ENCODE measurements at regions not wholly inside any gene's neighbourhood (a gene's known extent, or its start where the extent isn't known, plus 50 kb on each side); places are given as distances from the start of the nearest gene placed in this dataset.

DNA sequence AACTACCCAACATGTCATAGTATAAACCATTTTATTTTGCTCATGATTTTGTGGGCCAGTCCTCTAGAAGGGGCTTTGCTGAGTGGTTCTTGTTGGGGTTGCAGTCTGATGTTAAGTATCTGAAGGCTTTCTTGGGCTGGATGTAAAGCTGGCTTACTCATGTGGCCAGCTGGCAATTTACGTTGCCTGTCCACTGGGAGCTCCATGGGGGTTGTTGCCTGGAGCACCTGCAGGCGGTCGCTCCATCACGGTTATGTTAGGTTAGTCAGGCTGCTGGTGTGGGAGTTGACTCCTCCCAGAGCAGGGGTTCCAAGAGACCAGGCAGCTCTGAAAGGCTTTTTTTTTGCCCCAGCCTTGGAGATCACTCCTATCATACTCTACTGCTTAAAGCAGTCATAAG lies 98.1 kb downstream of the NR1D2 start:
- TF ChIP-seq, protein P1, sequence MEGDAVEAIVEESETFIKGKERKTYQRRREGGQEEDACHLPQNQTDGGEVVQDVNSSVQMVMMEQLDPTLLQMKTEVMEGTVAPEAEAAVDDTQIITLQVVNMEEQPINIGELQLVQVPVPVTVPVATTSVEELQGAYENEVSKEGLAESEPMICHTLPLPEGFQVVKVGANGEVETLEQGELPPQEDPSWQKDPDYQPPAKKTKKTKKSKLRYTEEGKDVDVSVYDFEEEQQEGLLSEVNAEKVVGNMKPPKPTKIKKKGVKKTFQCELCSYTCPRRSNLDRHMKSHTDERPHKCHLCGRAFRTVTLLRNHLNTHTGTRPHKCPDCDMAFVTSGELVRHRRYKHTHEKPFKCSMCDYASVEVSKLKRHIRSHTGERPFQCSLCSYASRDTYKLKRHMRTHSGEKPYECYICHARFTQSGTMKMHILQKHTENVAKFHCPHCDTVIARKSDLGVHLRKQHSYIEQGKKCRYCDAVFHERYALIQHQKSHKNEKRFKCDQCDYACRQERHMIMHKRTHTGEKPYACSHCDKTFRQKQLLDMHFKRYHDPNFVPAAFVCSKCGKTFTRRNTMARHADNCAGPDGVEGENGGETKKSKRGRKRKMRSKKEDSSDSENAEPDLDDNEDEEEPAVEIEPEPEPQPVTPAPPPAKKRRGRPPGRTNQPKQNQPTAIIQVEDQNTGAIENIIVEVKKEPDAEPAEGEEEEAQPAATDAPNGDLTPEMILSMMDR (IDR thresholded peaks at IDR 0.05; ENCODE audit: unreplicated experiment) = no peak
- Mint-ChIP-seq H3K27ac (no peak overlapping the region), H3K4me3 (no peak overlapping the region)

DNA sequence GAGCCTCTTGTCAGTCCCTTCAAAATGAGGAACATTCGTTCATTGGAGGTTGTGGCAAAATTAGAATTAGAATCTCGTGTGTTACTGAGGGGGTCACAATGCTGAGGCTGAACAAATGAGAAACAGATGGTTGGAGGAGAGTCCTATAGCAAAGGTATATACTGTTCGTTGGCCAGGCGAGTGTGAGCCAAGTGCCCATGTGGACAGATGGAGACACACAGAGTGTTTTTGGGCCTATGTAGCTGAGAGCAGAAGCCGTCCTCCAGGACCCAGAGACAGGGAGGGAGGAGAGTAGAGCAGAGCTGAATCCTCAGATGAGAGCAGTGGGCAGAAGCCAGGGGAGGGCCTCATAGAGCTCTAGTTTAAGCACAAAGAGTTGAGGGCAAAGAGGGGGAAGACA lies 98.9 kb downstream of the NR1D2 start:
- Mint-ChIP-seq H3K36me3 (no peaks in the 10 kb centered on the region), H3K4me3 (no peak overlapping the region), H3K27me3 (ENCODE audit: low read depth) (no peaks in the 10 kb centered on the region), H3K9me3 (no peaks in the 10 kb centered on the region), H3K27ac (no peak overlapping the region), H3K4me1 (peaks cover 14% of the 10 kb centered on the region)
- TF ChIP-seq, protein P1 (IDR thresholded peaks at IDR 0.05; ENCODE audit: unreplicated experiment) = no peak
- DNase-seq (ENCODE audit: low spot score in 2 of 2, unreplicated experiment in 2 of 2) = no peak

More for the DNA sequence above, 98.1 kb downstream of the NR1D2 start:
- no peak for DNase-seq (ENCODE audit: low spot score in 2 of 2, unreplicated experiment in 2 of 2)
- no peaks in the 10 kb centered on the region for H3K9me3 Mint-ChIP-seq
- no peaks in the 10 kb centered on the region for H3K36me3 Mint-ChIP-seq
- peaks cover 14% of the 10 kb centered on the region for H3K4me1 Mint-ChIP-seq
- H3K27me3 Mint-ChIP-seq (ENCODE audit: low read depth) = no peaks in the 10 kb centered on the region

DNA sequence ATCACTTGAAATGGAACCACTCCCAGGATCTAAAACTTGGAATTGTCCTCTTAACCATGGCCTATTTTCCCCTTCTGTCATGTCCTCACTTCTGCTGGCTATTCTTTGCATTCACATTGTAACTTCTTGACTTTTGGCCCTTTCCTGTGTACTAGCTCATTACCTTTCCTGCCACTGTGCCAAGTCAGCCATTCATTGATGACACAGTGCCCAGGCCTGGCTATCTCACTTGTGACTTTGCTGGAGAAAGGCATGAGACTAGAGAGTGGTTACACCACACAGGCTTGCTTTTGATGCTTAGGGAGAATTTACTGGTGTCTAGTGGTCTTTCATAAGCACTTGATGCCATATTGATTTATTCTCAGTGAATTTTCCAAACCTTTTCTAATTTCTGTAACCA lies 101.1 kb downstream of the NR1D2 start:
- no peaks in the 10 kb centered on the region for H3K9me3 Mint-ChIP-seq
- no peak overlapping the region for H3K4me3 Mint-ChIP-seq
- H3K4me1 Mint-ChIP-seq = peaks cover 14% of the 10 kb centered on the region
- no peak for DNase-seq (ENCODE audit: low spot score in 2 of 2, unreplicated experiment in 2 of 2)
- H3K36me3 Mint-ChIP-seq = no peaks in the 10 kb centered on the region
- no peaks in the 10 kb centered on the region for H3K27me3 Mint-ChIP-seq (ENCODE audit: low read depth)
- H3K27ac Mint-ChIP-seq = no peak overlapping the region
- TF ChIP-seq, protein P1 (IDR thresholded peaks at IDR 0.05; ENCODE audit: unreplicated experiment) = no peak

DNA sequence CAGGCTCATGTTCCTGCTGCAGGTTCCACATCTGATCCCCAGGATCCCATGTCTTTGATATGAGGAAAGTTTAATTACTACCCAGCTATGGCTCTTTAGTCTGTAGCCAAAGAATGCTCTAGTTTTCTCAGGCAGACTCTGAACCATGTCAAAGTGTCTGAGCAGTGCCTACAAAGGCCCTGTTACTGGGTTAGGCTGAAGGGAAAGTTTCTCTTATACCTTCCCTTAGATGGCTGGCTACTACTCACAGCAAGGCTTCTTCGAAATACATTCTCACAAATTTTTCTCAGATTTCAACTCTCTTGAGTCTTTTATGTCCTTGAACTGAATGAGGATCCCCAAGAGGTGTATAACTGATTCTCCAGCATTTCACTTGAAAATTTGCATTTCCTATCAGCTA lies 102.4 kb downstream of the NR1D2 start:
- H3K4me1 Mint-ChIP-seq = peaks cover 10% of the 10 kb centered on the region
- peak overlapping the region; percentile 11 for H3K27ac Mint-ChIP-seq
- no peaks in the 10 kb centered on the region for H3K36me3 Mint-ChIP-seq
- no peaks in the 10 kb centered on the region for H3K9me3 Mint-ChIP-seq
- no peak for DNase-seq (ENCODE audit: low spot score in 2 of 2, unreplicated experiment in 2 of 2)
- no peaks in the 10 kb centered on the region for H3K27me3 Mint-ChIP-seq (ENCODE audit: low read depth)
- no peak overlapping the region for H3K4me3 Mint-ChIP-seq
- TF ChIP-seq, protein P1 (IDR thresholded peaks at IDR 0.05; ENCODE audit: unreplicated experiment) = no peak

DNA sequence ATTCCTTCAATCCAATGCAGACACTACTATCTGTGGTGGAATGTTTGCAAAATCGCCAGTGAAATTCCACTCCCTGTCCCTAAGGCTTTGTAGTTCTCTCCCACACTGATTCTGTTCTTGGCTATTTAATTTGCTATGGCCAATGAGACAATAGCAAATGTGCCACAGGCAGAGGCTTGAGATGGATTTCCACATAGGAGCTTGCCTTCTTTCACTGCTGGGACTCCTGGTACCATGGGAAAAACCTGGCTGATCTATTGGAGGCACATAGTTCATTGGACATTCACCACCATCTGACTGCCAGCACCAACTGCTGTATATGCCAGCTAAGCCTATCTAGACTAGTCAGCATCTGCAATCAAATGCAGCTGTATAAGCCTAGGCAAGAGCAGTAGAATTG lies 103.8 kb downstream of the NR1D2 start:
- Mint-ChIP-seq H3K36me3 (no peaks in the 10 kb centered on the region), H3K27ac (no peak overlapping the region), H3K4me1 (peaks cover 7% of the 10 kb centered on the region), H3K9me3 (no peaks in the 10 kb centered on the region), H3K27me3 (ENCODE audit: low read depth) (no peaks in the 10 kb centered on the region), H3K4me3 (no peak overlapping the region)
- no peak for DNase-seq (ENCODE audit: low spot score in 2 of 2, unreplicated experiment in 2 of 2)
- TF ChIP-seq, protein P1 (IDR thresholded peaks at IDR 0.05; ENCODE audit: unreplicated experiment) = no peak

DNA sequence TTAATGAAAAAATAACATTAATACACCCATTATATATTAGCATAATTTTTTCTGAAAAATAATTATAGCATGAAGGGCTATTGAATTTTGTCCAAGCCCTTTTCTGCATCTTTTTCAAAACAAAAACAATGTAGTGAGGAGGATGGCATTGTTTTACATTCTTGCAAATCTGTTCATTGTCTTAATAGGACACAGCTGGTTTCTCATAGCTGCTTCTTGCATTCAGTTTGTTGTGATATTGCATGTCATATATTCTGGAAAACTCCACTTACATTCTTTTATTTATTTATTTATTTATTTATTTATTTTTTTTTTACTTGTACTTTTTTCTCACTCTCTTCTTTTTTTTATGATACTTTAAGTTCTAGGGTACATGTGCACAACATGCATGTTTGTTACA lies 107.4 kb downstream of the NR1D2 start:
- no peaks in the 10 kb centered on the region for H3K36me3 Mint-ChIP-seq
- DNase-seq (ENCODE audit: low spot score in 2 of 2, unreplicated experiment in 2 of 2) = no peak
- H3K9me3 Mint-ChIP-seq = no peaks in the 10 kb centered on the region
- TF ChIP-seq, protein P1 (IDR thresholded peaks at IDR 0.05; ENCODE audit: unreplicated experiment) = no peak
- no peak overlapping the region for H3K4me3 Mint-ChIP-seq
- peaks cover 5% of the 10 kb centered on the region for H3K4me1 Mint-ChIP-seq
- no peak overlapping the region for H3K27ac Mint-ChIP-seq
- no peaks in the 10 kb centered on the region for H3K27me3 Mint-ChIP-seq (ENCODE audit: low read depth)
